Neural progenitor cell (in vitro differentiated cells): ENCODE measurements at regions not wholly inside any gene's neighbourhood (a gene's known extent, or its start where the extent isn't known, plus 50 kb on each side); places are given as distances from the start of the nearest gene placed in this dataset.

Experiments used
- EZH2phosphoT487 ChIP-seq: fragments of 200-600 bp; sonication (generic); IDR thresholded peaks from 2 replicates; pipeline ENCODE4 v1.6.1; 2017; ENCODE audit warnings: antibody characterized with exemption
- TF ChIP-seq, protein P1 (sequence below): fragments of 200-600 bp; sonication (generic); IDR thresholded peaks from 2 replicates; pipeline ENCODE4 v1.5.1; 2017; ENCODE audit warnings: antibody characterized with exemption, mild to moderate bottlenecking

DNA sequence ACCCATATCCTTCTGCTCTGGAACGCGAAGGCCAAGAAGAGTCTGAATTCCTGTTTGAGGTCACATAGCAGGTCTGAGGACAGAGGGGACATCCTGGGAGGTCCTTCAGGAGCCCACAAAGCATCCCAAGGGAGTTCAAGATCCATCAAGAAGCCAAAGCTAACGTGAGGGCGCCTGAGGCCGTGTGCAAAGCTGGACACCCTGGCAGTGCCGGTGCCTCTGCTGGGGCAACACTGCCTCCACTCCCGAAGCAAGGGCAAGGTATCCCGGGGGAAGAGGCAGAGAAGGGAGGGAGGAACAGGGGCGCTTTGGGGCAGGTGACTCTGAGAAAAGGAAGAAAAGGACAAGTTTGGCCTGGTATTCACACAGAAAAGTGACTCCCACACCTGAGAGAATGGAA lies 50.3 kb upstream of the CDON start:
- TF ChIP-seq, protein P1, sequence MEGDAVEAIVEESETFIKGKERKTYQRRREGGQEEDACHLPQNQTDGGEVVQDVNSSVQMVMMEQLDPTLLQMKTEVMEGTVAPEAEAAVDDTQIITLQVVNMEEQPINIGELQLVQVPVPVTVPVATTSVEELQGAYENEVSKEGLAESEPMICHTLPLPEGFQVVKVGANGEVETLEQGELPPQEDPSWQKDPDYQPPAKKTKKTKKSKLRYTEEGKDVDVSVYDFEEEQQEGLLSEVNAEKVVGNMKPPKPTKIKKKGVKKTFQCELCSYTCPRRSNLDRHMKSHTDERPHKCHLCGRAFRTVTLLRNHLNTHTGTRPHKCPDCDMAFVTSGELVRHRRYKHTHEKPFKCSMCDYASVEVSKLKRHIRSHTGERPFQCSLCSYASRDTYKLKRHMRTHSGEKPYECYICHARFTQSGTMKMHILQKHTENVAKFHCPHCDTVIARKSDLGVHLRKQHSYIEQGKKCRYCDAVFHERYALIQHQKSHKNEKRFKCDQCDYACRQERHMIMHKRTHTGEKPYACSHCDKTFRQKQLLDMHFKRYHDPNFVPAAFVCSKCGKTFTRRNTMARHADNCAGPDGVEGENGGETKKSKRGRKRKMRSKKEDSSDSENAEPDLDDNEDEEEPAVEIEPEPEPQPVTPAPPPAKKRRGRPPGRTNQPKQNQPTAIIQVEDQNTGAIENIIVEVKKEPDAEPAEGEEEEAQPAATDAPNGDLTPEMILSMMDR: no peak
- TF ChIP-seq EZH2phosphoT487: no peak
